GM12865 (cell line): ENCODE measurements at regions not wholly inside any gene's neighbourhood (a gene's known extent, or its start where the extent isn't known, plus 50 kb on each side); places are given as distances from the start of the nearest gene placed in this dataset.
"Not testable (repeated sequence)": the region's sequence is repeated elsewhere in the genome, so short reads cannot be mapped to it uniquely, and the experiment has no call there.

Experiments
- DNase-seq: peaks from one replicate; pipeline ENCODE4 v3.0.0; 2010; ENCODE audit warnings: low read depth
- H3K4me3 ChIP-seq: 2 replicates; pipeline ENCODE4 v1.5.1; 2011; ENCODE audit warnings: mild to moderate bottlenecking, low read depth, low read length, control low read depth
- CTCF ChIP-seq: IDR thresholded peaks from 2 replicates; pipeline ENCODE4 v1.5.1; 2011; ENCODE audit warnings: low read length, control low read depth, low read depth, inconsistent platforms; ENCODE audit not compliant: insufficient read depth; ENCODE audit errors: missing control alignments

DNA sequence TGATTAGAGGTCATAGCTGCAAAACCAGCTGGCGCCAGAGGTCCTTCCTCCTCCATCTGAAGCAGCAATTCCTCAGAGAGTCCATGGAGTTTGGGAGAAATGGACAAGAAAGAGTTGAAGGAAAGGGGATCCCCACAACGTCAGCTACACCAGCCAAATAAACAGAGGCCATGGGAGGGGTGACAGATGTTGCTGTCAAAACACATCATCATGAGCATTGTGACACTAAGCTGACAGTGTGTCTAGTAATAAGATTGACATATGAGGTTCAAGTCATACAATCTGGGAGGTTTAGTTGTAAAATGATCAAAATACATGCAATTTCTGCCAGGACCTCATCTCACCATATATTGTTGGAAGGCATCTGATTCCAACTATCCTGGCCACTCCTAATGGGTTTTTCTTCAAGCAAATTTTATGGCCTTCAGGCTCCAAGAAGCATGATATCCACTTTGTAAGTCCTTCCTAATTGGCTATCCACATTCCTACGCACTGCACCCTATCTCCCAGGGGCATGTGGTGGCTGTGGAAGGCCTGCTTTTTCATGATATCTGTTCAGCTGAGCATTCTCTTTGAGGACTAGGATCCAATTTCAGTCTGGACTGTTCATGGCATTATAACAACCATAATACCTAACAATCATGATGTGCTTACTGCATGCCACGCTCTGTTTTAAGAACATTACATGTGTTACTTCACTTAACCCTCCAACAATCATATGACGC lies 335.0 kb upstream of the ID2 start:
- H3K4me3 ChIP-seq, result no peak overlapping the region
- no peak for TF ChIP-seq CTCF
- no peak for DNase-seq

- DNase-seq, H3K4me3 ChIP-seq: not testable (repeated sequence)
Measured at GRCh38 chr2:8348911-8349310, 332.9 kb upstream of the ID2 start.

GRCh38 chr2:8352296-8352695 lies 329.6 kb upstream of the ID2 start:
- H3K4me3 ChIP-seq, result no peak overlapping the region
- DNase-seq, result no peak
- no peak for TF ChIP-seq CTCF

GRCh38 chr2:8352989-8353388 lies 328.9 kb upstream of the ID2 start:
- TF ChIP-seq CTCF, result no peak
- no peak for DNase-seq
- H3K4me3 ChIP-seq, result no peak overlapping the region

DNA sequence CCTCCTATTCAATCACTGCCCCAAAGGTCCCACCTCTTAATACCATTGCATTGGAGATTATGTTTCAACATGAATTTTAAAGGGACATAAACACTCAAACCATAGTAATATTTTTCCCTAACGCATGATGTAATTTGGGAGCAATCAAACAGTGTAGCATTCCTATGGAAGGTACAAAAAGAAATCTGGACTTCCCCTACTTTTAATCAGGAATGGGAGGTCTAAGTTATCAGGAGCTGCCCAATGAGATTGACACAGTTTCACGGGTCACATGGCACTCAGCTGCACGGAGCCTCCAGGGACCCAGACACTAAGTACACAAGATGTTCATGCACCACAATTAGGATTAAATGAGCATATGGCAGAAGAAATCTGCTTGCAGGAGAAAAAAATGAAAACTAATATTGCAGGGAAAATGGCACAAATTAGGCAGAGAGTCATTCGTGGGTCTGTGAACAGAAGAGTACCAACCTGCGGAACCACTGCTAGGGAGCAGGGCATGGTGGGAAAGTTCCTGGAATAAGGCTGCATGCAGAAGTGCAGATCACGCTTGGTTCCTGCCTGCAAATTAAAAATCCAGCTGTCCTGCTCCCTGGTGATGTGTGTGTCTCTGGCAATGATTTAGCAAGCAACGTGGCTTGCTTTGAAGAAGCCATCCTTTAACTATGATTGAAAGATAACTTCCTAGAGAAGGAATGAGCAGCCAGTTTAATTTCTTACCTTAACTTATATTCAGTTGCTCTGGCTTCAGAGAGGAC lies 326.6 kb upstream of the ID2 start:
- TF ChIP-seq CTCF, result no peak
- DNase-seq, result no peak
- H3K4me3 ChIP-seq, result no peak overlapping the region

GRCh38 chr2:8357738-8358518 lies 323.9 kb upstream of the ID2 start:
- DNase-seq, result peak; percentile 61
- TF ChIP-seq CTCF, result no peak
- H3K4me3 ChIP-seq, result no peak overlapping the region

- H3K4me3 ChIP-seq, result no peak overlapping the region
- no peak for TF ChIP-seq CTCF
- no peak for DNase-seq
Measured at GRCh38 chr2:8361930-8362329, 319.9 kb upstream of the ID2 start.
